HFFc6 (cell line): ENCODE measurements at regions not wholly inside any gene's neighbourhood (a gene's known extent, or its start where the extent isn't known, plus 50 kb on each side); places are given as distances from the start of the nearest gene placed in this dataset.
A peak's percentile ranks its signal among the peaks of the same experiment; 100 is the strongest.

Experiments
- DNase-seq: peaks from one replicate; pipeline ENCODE4 v3.0.0-alpha.2; 2018
- H3K27ac Mint-ChIP-seq: 2 replicates; pipeline ENCODE4 v1.8.0; 2020; ENCODE audit warnings: mild to moderate bottlenecking, mixed read lengths
- H3K27me3 Mint-ChIP-seq: 2 replicates; pipeline ENCODE4 v1.8.0; 2021; ENCODE audit warnings: mild to moderate bottlenecking, moderate library complexity, mixed read lengths; ENCODE audit not compliant: insufficient read depth
- H3K36me3 Mint-ChIP-seq: 2 replicates; pipeline ENCODE4 v1.8.0; 2021; ENCODE audit warnings: low read depth, mixed read lengths
- H3K4me1 Mint-ChIP-seq: 2 replicates; pipeline ENCODE4 v1.8.0; 2020; ENCODE audit warnings: low read depth, mixed read lengths
- H3K4me3 Mint-ChIP-seq: 2 replicates; pipeline ENCODE4 v1.8.0; 2020; ENCODE audit warnings: mild to moderate bottlenecking, moderate library complexity, mixed read lengths
- H3K9me3 Mint-ChIP-seq: 2 replicates; pipeline ENCODE4 v1.8.0; 2020; ENCODE audit warnings: mild to moderate bottlenecking, mixed read lengths
- CTCF ChIP-seq: fragments of 200-600 bp; sonication (generic); IDR thresholded peaks from 2 replicates; pipeline ENCODE4 v1.5.0; 2021; ENCODE audit warnings: antibody characterized with exemption, mild to moderate bottlenecking

GRCh38 chr6:27565839-27566779, 93.2 kb upstream of the ZNF184 start:
- Mint-ChIP-seq H3K27ac (no peak overlapping the region), H3K27me3 (peaks cover 20% of the 10 kb centered on the region), H3K36me3 (no peaks in the 10 kb centered on the region), H3K4me1 (peaks cover 16% of the 10 kb centered on the region), H3K4me3 (no peak overlapping the region; the same call in 1 of the 2 replicates), H3K9me3 (no peaks in the 10 kb centered on the region)
- 0 out of 2 replicates have a peak, but pooled peaks have one; percentile 16 for TF ChIP-seq CTCF
- no peak for DNase-seq

- peak overlapping the region; percentile 35; the same call in 1 of the 2 replicates for H3K4me3 Mint-ChIP-seq
- no peak for TF ChIP-seq CTCF
- H3K9me3 Mint-ChIP-seq: no peaks in the 10 kb centered on the region
- H3K27me3 Mint-ChIP-seq: peaks cover 28% of the 10 kb centered on the region
- H3K36me3 Mint-ChIP-seq: no peaks in the 10 kb centered on the region
- DNase-seq: no peak
- H3K4me1 Mint-ChIP-seq: peaks cover 28% of the 10 kb centered on the region
- H3K27ac Mint-ChIP-seq: no peak overlapping the region
These were observed 89.1 kb upstream of the ZNF184 start for GRCh38 chr6:27562027-27562410.

- H3K4me3 Mint-ChIP-seq: peak overlapping the region; percentile 85
- peaks cover 19% of the 10 kb centered on the region for H3K27me3 Mint-ChIP-seq
- DNase-seq: no peak
These were observed 85.3 kb upstream of the ZNF184 start for GRCh38 chr6:27558028-27558724.

GRCh38 chr6:27556406-27556805, 83.5 kb upstream of the ZNF184 start:
- Mint-ChIP-seq H3K27me3 (peaks cover 16% of the 10 kb centered on the region), H3K27ac (no peak overlapping the region), H3K4me1 (peaks cover 37% of the 10 kb centered on the region), H3K36me3 (no peaks in the 10 kb centered on the region), H3K4me3 (no peak overlapping the region), H3K9me3 (no peaks in the 10 kb centered on the region)
- no peak for DNase-seq
- no peak for TF ChIP-seq CTCF

More at GRCh38 chr6:27558028-27558724, 85.3 kb upstream of the ZNF184 start:
- Mint-ChIP-seq H3K27ac (no peak overlapping the region), H3K36me3 (no peaks in the 10 kb centered on the region), H3K9me3 (no peaks in the 10 kb centered on the region), H3K4me1 (peaks cover 29% of the 10 kb centered on the region)
- TF ChIP-seq CTCF: no peak

- Mint-ChIP-seq H3K27ac (peak overlapping the region; percentile 64), H3K9me3 (no peaks in the 10 kb centered on the region), H3K4me3 (peak overlapping the region; percentile 87), H3K36me3 (no peaks in the 10 kb centered on the region), H3K4me1 (peaks cover 35% of the 10 kb centered on the region), H3K27me3 (peaks cover 18% of the 10 kb centered on the region)
- TF ChIP-seq CTCF: no peak
- DNase-seq: peak; percentile 80
These were observed 80.4 kb upstream of the ZNF184 start for GRCh38 chr6:27553123-27553904.
